ENCODE measurements at regions not wholly inside any gene's neighbourhood (a gene's known extent, or its start where the extent isn't known, plus 50 kb on each side); places are given as distances from the start of the nearest gene placed in this dataset.

DNA sequence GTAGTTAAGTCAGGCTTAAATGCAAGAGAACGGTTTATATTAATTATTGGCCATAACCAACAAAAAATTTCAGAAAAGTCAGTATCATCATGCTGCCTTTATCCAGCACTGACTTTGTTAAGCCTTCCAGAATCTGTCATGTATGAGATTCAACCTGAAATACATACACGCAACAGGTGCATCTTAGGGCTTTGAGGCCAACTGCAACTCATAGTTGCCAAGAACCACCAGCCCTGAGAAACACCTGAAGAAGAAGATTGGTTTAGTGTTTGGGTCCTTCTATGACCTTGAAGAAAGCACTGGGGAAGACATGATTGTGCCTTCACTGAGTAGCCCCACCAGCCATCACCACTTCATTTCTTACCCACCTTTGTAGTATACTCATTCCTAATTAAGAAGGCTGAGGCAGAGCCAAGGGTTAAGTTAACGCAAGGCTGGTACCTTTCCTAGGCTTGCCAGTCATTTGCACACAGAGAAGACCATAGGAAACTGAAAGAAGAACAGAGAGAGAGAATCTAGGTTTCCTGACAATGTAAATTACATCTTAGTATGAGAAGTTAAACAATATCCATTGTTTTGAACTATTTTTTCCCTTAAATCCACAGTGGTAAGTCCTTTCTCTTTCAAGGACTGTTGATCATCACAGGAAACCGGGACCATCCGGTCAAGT lies 200.1 kb upstream of the PRKCQ start:
- Histone ChIP-seq H3K9me3 (no peaks in the 10 kb centered on the region; the same call in 1 of the 2 replicates), H3K4me1 (peaks cover 9% of the 10 kb centered on the region; the same call in 1 of the 2 replicates), H4K20me1 (no peaks in the 10 kb centered on the region), H3K36me3 (no peaks in the 10 kb centered on the region), H3K4me3 (no peak overlapping the region), H3K9ac (no peak overlapping the region), H3K4me2 (no peak overlapping the region), H3K27ac (no peak overlapping the region), H3K27me3 (no peaks in the 10 kb centered on the region)
- no peak for TF ChIP-seq Cebpa-rat (IDR thresholded peaks at IDR 0.05)

DNA sequence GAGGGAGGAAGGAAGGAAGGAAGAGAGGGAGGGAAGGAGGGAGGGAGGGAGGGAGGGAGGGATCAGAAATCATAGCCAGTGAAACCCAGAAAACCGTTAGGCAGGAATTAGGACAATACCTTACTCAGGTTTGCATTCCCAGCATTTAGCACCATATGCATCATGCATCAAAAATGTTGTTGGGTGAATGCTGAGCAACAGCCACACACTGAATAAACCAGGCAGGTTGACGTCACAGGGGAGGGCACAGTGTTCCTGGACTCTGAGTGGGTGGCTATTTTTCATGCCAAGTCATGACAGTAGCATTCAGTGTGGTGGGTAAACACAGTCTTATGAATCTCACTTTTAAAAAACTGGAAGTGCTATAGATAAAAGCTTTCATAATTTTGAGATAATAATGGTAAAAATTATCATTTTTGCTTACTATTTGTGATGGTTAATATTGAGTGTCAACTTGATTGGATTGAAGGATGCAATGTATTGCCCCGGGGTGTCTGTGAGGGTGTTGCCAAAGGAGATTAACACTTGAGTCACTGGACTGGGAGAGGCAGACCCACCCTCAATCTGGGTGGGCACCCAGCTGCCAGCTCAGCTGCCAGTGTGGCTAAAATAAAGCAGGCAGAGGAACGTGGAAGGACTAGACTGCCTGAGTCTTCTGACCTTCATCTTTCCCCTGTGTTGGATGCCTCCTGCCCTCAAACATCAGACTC lies 199.1 kb upstream of the PRKCQ start:
- Histone ChIP-seq H3K27ac (no peak overlapping the region), H4K20me1 (no peaks in the 10 kb centered on the region), H3K27me3 (no peaks in the 10 kb centered on the region), H3K9me3 (no peaks in the 10 kb centered on the region; the same call in 1 of the 2 replicates), H3K4me3 (no peak overlapping the region), H3K4me1 (peaks cover 9% of the 10 kb centered on the region; the same call in 1 of the 2 replicates), H3K4me2 (no peak overlapping the region), H3K36me3 (no peaks in the 10 kb centered on the region), H3K9ac (no peak overlapping the region)
- TF ChIP-seq Cebpa-rat (IDR thresholded peaks at IDR 0.05), result no peak

DNA sequence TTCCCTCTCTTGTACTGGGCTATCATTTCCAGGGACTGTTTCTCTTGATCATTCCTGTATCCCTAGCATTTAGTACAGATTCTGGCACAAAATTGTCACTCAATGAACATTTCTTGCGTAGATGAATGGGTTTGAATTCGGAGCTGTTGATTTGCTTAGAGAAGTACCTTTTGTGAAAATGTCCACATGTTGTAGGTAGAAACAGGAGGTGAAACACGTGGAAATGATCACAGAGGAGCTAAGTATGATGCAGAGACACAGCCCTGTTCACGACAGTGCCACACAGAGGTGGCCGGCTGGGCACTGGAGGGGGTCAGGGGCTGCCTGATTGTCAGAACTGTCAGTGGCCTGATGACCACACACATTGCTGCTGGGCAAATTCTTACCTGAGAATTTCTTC lies 196.1 kb upstream of the PRKCQ start:
- no peak for TF ChIP-seq Cebpa-rat (IDR thresholded peaks at IDR 0.05)
- Histone ChIP-seq H3K4me1 (peaks cover 2% of the 10 kb centered on the region; the same call in 1 of the 2 replicates), H3K4me2 (no peak overlapping the region), H4K20me1 (no peaks in the 10 kb centered on the region), H3K36me3 (no peaks in the 10 kb centered on the region), H3K9ac (no peak overlapping the region), H3K9me3 (no peaks in the 10 kb centered on the region; the same call in 1 of the 2 replicates), H3K27me3 (no peaks in the 10 kb centered on the region), H3K27ac (no peak overlapping the region), H3K4me3 (no peak overlapping the region)

DNA sequence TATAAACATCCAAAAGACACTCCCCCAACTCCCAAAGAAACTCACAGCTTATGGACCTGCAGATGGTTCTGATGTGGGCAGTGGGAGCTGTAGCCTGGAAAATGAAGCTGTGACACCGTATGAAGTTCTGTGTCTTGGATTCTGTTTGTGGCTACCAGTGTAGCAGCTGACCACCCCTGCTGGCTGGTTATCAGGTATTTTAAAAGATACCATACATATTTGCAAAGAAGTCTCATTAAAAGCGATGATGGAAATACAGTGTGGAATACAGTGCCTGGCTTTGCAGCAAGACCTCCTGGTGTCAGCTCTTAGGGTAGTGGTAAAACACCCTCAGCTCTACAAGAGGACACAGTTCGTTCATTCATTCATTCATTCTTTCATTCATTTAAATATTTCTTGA lies 194.3 kb upstream of the PRKCQ start:
- Histone ChIP-seq H3K4me2 (no peak overlapping the region), H3K9me3 (peaks cover 5% of the 10 kb centered on the region), H3K4me1 (no peaks in the 10 kb centered on the region; the same call in 1 of the 2 replicates), H3K9ac (no peak overlapping the region), H3K4me3 (no peak overlapping the region), H3K27ac (no peak overlapping the region), H4K20me1 (no peaks in the 10 kb centered on the region), H3K36me3 (no peaks in the 10 kb centered on the region), H3K27me3 (no peaks in the 10 kb centered on the region)
- TF ChIP-seq Cebpa-rat (IDR thresholded peaks at IDR 0.05), result no peak

DNA sequence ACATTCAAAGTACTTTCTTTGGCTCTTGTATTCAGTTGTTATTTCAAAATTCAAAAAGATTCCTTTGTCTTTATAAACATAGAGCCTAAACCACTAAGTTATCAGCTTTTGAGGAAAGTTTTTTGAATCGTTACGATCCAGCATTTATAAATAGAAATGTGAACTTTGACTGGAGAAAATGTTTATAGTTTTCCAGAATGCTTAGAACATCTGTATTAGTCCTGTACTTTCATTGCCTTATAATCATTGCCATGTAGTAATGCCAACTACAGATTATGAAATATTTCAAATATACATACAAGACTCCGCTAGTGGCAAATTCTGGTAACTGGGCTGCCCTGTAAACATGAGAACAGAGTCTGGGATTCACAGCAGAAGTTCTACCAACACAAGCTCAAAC lies 191.3 kb upstream of the PRKCQ start:
- H3K4me1 ChIP-seq, result no peaks in the 10 kb centered on the region; the same call in 1 of the 2 replicates
- H3K9ac ChIP-seq, result no peak overlapping the region
- H3K27ac ChIP-seq, result no peak overlapping the region
- no peak overlapping the region for H3K4me3 ChIP-seq
- no peak for TF ChIP-seq Cebpa-rat (IDR thresholded peaks at IDR 0.05)
- no peak overlapping the region for H3K4me2 ChIP-seq
- H3K9me3 ChIP-seq, result peaks cover 5% of the 10 kb centered on the region
- no peaks in the 10 kb centered on the region for H4K20me1 ChIP-seq
- H3K36me3 ChIP-seq, result no peaks in the 10 kb centered on the region
- H3K27me3 ChIP-seq, result no peaks in the 10 kb centered on the region

DNA sequence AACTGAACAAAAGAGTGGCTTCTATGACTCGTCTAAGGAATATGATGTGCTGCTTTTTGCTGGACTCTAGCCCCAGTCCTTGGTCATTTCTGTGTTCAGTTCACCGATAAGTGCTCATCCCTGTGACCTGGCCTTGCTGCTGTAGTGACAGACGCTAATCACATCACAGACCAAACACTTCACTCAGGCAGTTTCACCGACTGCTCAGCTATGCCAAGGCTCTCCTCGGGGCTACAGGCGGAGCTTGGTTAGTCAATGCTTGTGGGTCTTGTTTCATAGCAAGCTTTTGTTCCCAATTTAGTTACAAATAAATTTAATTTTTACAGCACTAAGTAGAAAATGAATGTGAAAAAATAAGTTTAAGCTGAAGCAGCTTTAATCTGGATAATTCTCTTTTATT lies 190.8 kb upstream of the PRKCQ start:
- H3K4me3 ChIP-seq, result no peak overlapping the region
- no peak overlapping the region for H3K27ac ChIP-seq
- peaks cover 5% of the 10 kb centered on the region for H3K9me3 ChIP-seq
- no peaks in the 10 kb centered on the region for H3K36me3 ChIP-seq
- TF ChIP-seq Cebpa-rat (IDR thresholded peaks at IDR 0.05), result no peak
- H3K9ac ChIP-seq, result no peak overlapping the region
- H3K27me3 ChIP-seq, result no peaks in the 10 kb centered on the region
- no peaks in the 10 kb centered on the region; the same call in 1 of the 2 replicates for H3K4me1 ChIP-seq
- H3K4me2 ChIP-seq, result no peak overlapping the region
- no peaks in the 10 kb centered on the region for H4K20me1 ChIP-seq

DNA sequence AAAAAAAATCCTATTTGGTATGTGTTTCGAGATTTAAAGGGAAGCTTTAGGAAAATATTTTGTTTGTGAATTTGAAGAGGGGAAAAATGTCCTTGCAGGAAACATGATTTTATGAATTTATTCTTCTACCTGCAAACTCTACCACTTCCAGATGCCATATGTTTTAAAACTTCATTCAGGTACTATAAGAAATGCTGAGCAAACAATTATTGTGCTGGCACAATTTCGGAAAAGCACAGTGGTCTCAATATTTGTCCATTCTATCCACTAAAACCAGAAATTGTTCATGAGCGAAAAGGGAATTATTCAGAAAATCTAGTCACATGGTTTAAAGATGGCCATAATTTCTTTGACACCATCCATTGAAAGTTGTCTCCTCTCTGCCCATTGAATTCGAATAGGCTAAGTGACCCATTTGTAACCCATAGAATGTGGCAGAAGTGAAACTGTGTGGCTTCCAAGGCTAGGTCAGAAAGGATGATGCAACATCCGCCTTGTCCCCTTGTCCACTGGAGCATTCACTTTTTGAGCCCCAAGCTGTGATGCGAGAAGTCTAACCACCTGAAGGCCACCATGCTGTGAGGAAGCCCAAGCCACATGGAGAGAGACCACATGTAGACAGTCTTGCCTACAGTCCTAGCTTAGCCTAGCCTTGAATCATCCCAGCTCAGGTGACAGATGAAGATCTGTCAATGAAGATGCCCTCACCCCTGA lies 189.8 kb upstream of the PRKCQ start:
- Histone ChIP-seq H3K9ac (no peak overlapping the region), H3K27ac (no peak overlapping the region), H3K4me2 (no peak overlapping the region), H3K27me3 (no peaks in the 10 kb centered on the region), H4K20me1 (no peaks in the 10 kb centered on the region), H3K36me3 (no peaks in the 10 kb centered on the region), H3K4me3 (no peak overlapping the region), H3K9me3 (peaks cover 5% of the 10 kb centered on the region), H3K4me1 (no peaks in the 10 kb centered on the region; the same call in 1 of the 2 replicates)
- TF ChIP-seq Cebpa-rat (IDR thresholded peaks at IDR 0.05), result no peak

DNA sequence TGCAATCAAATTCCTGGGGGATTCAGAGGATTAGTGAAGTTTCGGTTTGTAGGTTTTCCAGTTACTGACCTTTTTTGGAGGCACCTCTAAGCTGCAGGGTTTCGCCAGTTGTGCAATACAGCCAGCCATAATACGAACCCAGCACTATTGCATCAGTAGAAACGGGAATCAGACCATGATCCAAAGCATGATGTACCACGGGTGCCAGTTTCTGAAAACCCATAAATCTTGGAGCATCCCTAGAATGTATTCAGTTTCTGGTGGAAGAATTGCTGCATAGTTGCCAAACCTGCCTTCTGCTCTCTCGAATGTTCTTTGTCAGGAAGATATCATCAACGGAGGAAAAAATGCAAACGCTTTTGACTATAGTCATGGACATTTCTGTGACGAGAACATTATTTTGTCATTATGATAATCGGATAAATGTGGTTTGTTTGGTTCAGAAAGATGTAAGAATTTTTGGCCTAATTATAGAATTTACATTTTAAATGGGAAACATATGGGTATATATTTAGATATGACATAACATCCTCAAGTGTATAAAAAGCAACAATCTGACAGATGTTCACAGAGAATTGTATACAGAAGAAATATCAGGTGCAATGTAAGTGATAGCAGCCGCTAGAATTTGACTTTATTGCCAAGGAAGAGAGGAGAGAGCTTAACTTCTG lies 186.2 kb upstream of the PRKCQ start:
- H3K9me3 ChIP-seq, result peaks cover 6% of the 10 kb centered on the region
- peak; percentile 30; the same call in 1 of the 2 replicates for TF ChIP-seq Cebpa-rat (IDR thresholded peaks at IDR 0.05)
- H3K9ac ChIP-seq, result no peak overlapping the region
- H3K4me3 ChIP-seq, result no peak overlapping the region
- no peaks in the 10 kb centered on the region; the same call in 1 of the 2 replicates for H3K4me1 ChIP-seq
- no peaks in the 10 kb centered on the region for H4K20me1 ChIP-seq
- no peak overlapping the region for H3K4me2 ChIP-seq
- H3K36me3 ChIP-seq, result no peaks in the 10 kb centered on the region
- H3K27me3 ChIP-seq, result no peaks in the 10 kb centered on the region
- no peak overlapping the region for H3K27ac ChIP-seq

DNA sequence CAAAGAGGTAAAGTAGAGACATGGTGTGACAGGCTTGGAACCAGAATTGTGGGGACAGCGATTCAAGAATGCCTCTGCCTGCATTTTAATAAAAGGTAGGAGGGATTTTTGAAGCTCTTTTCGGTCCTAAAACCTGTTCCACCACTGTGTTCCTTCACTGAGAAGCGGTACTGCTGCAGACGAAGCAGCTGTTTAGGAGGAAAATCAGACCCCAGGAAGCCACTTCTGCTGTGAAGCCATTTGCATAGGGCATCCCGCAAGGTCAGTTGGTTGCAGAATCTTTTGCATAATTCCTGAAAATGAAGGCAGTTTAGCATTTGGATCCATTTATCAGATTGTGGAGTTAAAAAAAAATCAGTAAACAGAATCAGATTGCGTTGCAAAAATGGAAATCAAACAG lies 183.3 kb upstream of the PRKCQ start:
- Histone ChIP-seq H3K27me3 (no peaks in the 10 kb centered on the region), H3K4me1 (no peaks in the 10 kb centered on the region), H3K9me3 (0 out of 2 replicates have a peak, but pooled peaks cover 9% of the 10 kb centered on the region), H3K27ac (no peak overlapping the region), H3K36me3 (no peaks in the 10 kb centered on the region), H3K4me3 (no peak overlapping the region), H4K20me1 (no peaks in the 10 kb centered on the region), H3K4me2 (no peak overlapping the region), H3K9ac (no peak overlapping the region)
- no peak for TF ChIP-seq Cebpa-rat (IDR thresholded peaks at IDR 0.05)

Measured in BLaER1 (cell line).